ENCODE measurements at regions not wholly inside any gene's neighbourhood (a gene's known extent, or its start where the extent isn't known, plus 50 kb on each side); places are given as distances from the start of the nearest gene placed in this dataset.

GRCh38 chr5:113974976-113975375 lies 386.9 kb upstream of the KCNN2 start:
- TF ChIP-seq POLR2AphosphoS5 (IDR thresholded peaks at IDR 0.05; ENCODE audit: low read depth, low read length): no peak
- TF ChIP-seq POLR2A (IDR thresholded peaks at IDR 0.05; ENCODE audit: low read depth, low read length): no peak
- no peak for TF ChIP-seq TAF1 (IDR thresholded peaks at IDR 0.05; ENCODE audit: borderline replicate concordance, low read depth, low read length)

Measured in GM12892 (cell line).